Right atrium auricular region (tissue), 2 donors: ENCODE measurements at regions not wholly inside any gene's neighbourhood (a gene's known extent, or its start where the extent isn't known, plus 50 kb on each side); places are given as distances from the start of the nearest gene placed in this dataset.

Source experiments
- DNase-seq: peaks from one replicate; pipeline ENCODE4 v3.0.0-alpha.2; 2019; ENCODE audit warnings: low spot score
- H3K27ac ChIP-seq, 2 donors: fragments of 200-600 bp; sonication (generic); 1 replicate in 1 of 2; 2 replicates in 1 of 2; pipeline ENCODE4 v1.5.1; 2016 to 2019
- H3K27me3 ChIP-seq, 2 donors: fragments of 200-600 bp; sonication (generic); one replicate each; pipeline versions ENCODE4 v1.5.1 to v1.6.0; 2017 to 2019
- H3K36me3 ChIP-seq: fragments of 200-600 bp; sonication (generic); one replicate; pipeline ENCODE4 v1.5.1; 2016
- H3K4me1 ChIP-seq, 2 donors: fragments of 200-600 bp; sonication (generic); one replicate each; pipeline versions ENCODE4 v1.5.1 to v1.6.0; 2017 to 2019
- H3K4me3 ChIP-seq, 2 donors: fragments of 200-600 bp; sonication (generic); 1 replicate in 1 of 2; 2 replicates in 1 of 2; pipeline ENCODE4 v1.5.1; 2017 to 2019; ENCODE audit warnings: mild to moderate bottlenecking in 1 of 2, moderate library complexity in 1 of 2
- H3K9me3 ChIP-seq, 2 donors: fragments of 200-600 bp; sonication (generic); one replicate each; pipeline ENCODE4 v1.5.1; 2019
- CTCF ChIP-seq, 2 donors: fragments of 200-600 bp; sonication (generic); IDR thresholded peaks; one replicate each; pipeline ENCODE4 v1.5.1; 2019; ENCODE audit warnings: antibody characterized with exemption in 2 of 2

GRCh38 chr4:20044502-20044911 lies 207.2 kb upstream of the SLIT2 start:
- Histone ChIP-seq H3K36me3 (no peaks in the 10 kb centered on the region), H3K27ac (no peak overlapping the region), H3K27me3 (no peaks in the 10 kb centered on the region), H3K4me1 (no peaks in the 10 kb centered on the region), H3K9me3 (no peaks in the 10 kb centered on the region), H3K4me3 (no peak overlapping the region)
- no peak for TF ChIP-seq CTCF (IDR thresholded peaks at IDR 0.05)
- no peak for DNase-seq

GRCh38 chr4:20043991-20044390 lies 207.7 kb upstream of the SLIT2 start:
- H3K4me3 ChIP-seq = no peak overlapping the region
- DNase-seq = no peak
- H3K27me3 ChIP-seq = no peaks in the 10 kb centered on the region
- H3K27ac ChIP-seq = no peak overlapping the region
- no peaks in the 10 kb centered on the region for H3K9me3 ChIP-seq
- no peak for TF ChIP-seq CTCF (IDR thresholded peaks at IDR 0.05)
- H3K36me3 ChIP-seq = no peaks in the 10 kb centered on the region
- H3K4me1 ChIP-seq = no peaks in the 10 kb centered on the region

- Histone ChIP-seq H3K9me3 (no peaks in the 10 kb centered on the region), H3K4me3 (no peak overlapping the region), H3K27me3 (no peaks in the 10 kb centered on the region), H3K4me1 (no peaks in the 10 kb centered on the region), H3K36me3 (no peaks in the 10 kb centered on the region), H3K27ac (no peak overlapping the region)
- TF ChIP-seq CTCF (IDR thresholded peaks at IDR 0.05) = no peak
- DNase-seq = no peak
Observed at GRCh38 chr4:20042769-20043168, 208.9 kb upstream of the SLIT2 start.

- no peak for TF ChIP-seq CTCF (IDR thresholded peaks at IDR 0.05)
- Histone ChIP-seq H3K27me3 (no peaks in the 10 kb centered on the region), H3K4me1 (no peaks in the 10 kb centered on the region), H3K36me3 (no peaks in the 10 kb centered on the region), H3K27ac (no peak overlapping the region), H3K4me3 (no peak overlapping the region), H3K9me3 (no peaks in the 10 kb centered on the region)
- DNase-seq = no peak
Observed at GRCh38 chr4:20041839-20042407, 209.8 kb upstream of the SLIT2 start.

- no peaks in the 10 kb centered on the region for H3K27me3 ChIP-seq
- no peaks in the 10 kb centered on the region for H3K36me3 ChIP-seq
- H3K4me1 ChIP-seq = no peaks in the 10 kb centered on the region
- no peak overlapping the region for H3K4me3 ChIP-seq
- no peaks in the 10 kb centered on the region for H3K9me3 ChIP-seq
- DNase-seq = no peak
- H3K27ac ChIP-seq = no peak overlapping the region
- no peak for TF ChIP-seq CTCF (IDR thresholded peaks at IDR 0.05)
Observed at GRCh38 chr4:20037745-20038144, 214.0 kb upstream of the SLIT2 start.

- no peak for DNase-seq
- Histone ChIP-seq H3K4me1 (no peaks in the 10 kb centered on the region), H3K27me3 (no peaks in the 10 kb centered on the region), H3K9me3 (no peaks in the 10 kb centered on the region), H3K36me3 (no peaks in the 10 kb centered on the region), H3K27ac (no peak overlapping the region), H3K4me3 (no peak overlapping the region)
- no peak for TF ChIP-seq CTCF (IDR thresholded peaks at IDR 0.05)
Observed at GRCh38 chr4:20030108-20030507, 221.6 kb upstream of the SLIT2 start.
